Transverse colon (tissue), 4 donors: ENCODE measurements at regions not wholly inside any gene's neighbourhood (a gene's known extent, or its start where the extent isn't known, plus 50 kb on each side); places are given as distances from the start of the nearest gene placed in this dataset.
A peak's percentile ranks its signal among the peaks of the same experiment; 100 is the strongest.

ENCODE experiments used
- DNase-seq: peaks from one replicate; pipeline ENCODE4 v3.0.0-alpha.2; 2019
- H3K27ac ChIP-seq, 4 donors: fragments of 200-600 bp; sonication (generic); 2 replicates each; pipeline ENCODE4 v1.5.1; 2016 to 2018; ENCODE audit warnings: inconsistent platforms in 4 of 4
- H3K27me3 ChIP-seq: fragments of 200-600 bp; sonication (generic); 2 replicates; pipeline ENCODE4 v1.5.1; 2017; ENCODE audit warnings: inconsistent platforms
- H3K36me3 ChIP-seq, 4 donors: fragments of 200-600 bp; sonication (generic); 2 replicates each; pipeline ENCODE4 v1.5.1; 2017 to 2019; ENCODE audit warnings: inconsistent platforms in 4 of 4
- H3K4me1 ChIP-seq, 4 donors: fragments of 200-600 bp; sonication (generic); 2 replicates each; pipeline ENCODE4 v1.5.1; 2017 to 2020; ENCODE audit warnings: inconsistent platforms in 4 of 4
- H3K4me3 ChIP-seq, 4 donors: fragments of 200-600 bp; sonication (generic); 1 replicate in 1 of 4; 2 replicates in 3 of 4; pipeline versions ENCODE4 v1.5.1 to v1.6.1; 2017 to 2019; ENCODE audit warnings: inconsistent platforms in 4 of 4
- H3K9me3 ChIP-seq, 2 donors: fragments of 200-600 bp; sonication (generic); 2 replicates each; pipeline ENCODE4 v1.5.1; 2017 to 2019; ENCODE audit warnings: inconsistent platforms in 2 of 2
- EP300 ChIP-seq: sonication (generic); formaldehyde crosslinking; IDR thresholded peaks from one replicate; pipeline ENCODE4 v1.6.1; 2017; ENCODE audit warnings: antibody characterized with exemption, low read depth
- POLR2A ChIP-seq: fragments of 450-650 bp; IDR thresholded peaks from one replicate; pipeline ENCODE4 v1.6.1; 2016; ENCODE audit warnings: antibody characterized with exemption, mild to moderate bottlenecking, moderate library complexity
- POLR2AphosphoS5 ChIP-seq, 3 donors: sonication (generic); formaldehyde crosslinking; IDR thresholded peaks; one replicate each; pipeline ENCODE4 v1.6.1; 2016; ENCODE audit warnings: antibody characterized with exemption in 3 of 3
- WGBS, 2 donors: methylation state at CpG; one replicate each; pipeline ENCODE4 v1.1.5; 2018; ENCODE audit warnings: low coverage in 1 of 2; 5-methylcytosine and 5-hydroxymethylcytosine counted together
- in situ Hi-C, 4 donors: fragments of 200-750 bp; cut with MboI; loops; one replicate each; pipeline versions ENCODE4 v1.15.0 to v1.15.1; 2017; ENCODE audit warnings: low sequenced_read_pairs in 3 of 4, low pct_ligation_motif_present in 1 of 4, low pct_unique_long_range_greater_than_20kb in 1 of 4
- intact Hi-C: fragments of 100-400 bp; cut with DNase I; formaldehyde crosslinking; loops from one replicate; pipeline ENCODE4 v1.15.1; 2023; ENCODE audit warnings: low total_unique reads
- TF ChIP-seq, protein P1 (sequence below), 5 experiments: fragments of 200-600 bp in 3 of 5; fragments of 450-650 bp in 2 of 5; sonication (generic) in 3 of 5; IDR thresholded peaks; 1 replicate in 2 of 5; 2 replicates in 3 of 5; pipeline ENCODE4 v1.5.1; 2016 to 2017; ENCODE audit warnings: antibody characterized with exemption in 5 of 5, inconsistent platforms in 3 of 5, mild to moderate bottlenecking in 2 of 5, moderate library complexity in 1 of 5

DNA sequence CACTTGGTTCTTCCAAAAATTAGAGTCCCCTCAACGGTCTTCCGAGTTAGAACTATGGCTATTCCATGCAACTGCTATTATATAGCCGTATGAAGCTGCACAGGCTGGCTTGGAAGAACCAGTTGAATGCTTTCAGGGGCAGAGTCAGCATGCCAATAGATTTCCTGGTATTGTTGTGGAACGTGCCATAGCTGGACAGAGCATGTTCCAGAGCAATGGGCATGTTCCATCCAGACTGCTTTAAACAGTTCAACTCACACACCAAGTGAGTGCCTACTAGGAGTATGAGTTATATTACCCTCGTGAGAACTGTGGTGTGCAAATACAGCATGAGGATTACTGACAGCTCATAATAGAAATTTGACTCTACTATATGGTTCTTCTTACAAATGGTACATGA lies 682.0 kb downstream of the SATB2 start:
- Histone ChIP-seq H3K27ac (peak overlapping the region; percentile 76 to 83 (median 78)), H3K27me3 (no peaks in the 10 kb centered on the region), H3K4me3 (no peak overlapping the region), H3K9me3 (no peaks in the 10 kb centered on the region), H3K36me3 (no peaks in the 10 kb centered on the region), H3K4me1 (peaks cover 0 to 23% (median 16%) of the 10 kb centered on the region in 4 donors)
- in situ Hi-C loops (loop anchor here in 1 of 4 donors (10.0 kb wide), 1 partner anchor 461 kb away; no protein-coding TSS in a partner anchor), intact Hi-C loops (no loop called here)
- peak; percentile 44 for DNase-seq
- 67% methylated on average over 5 of the region's 5 CpGs; no CpG with 5 or more reads in 1 of the 2 donors for WGBS, 2 donors
- TF ChIP-seq POLR2A (peak; percentile 24), POLR2AphosphoS5 (IDR thresholded peaks at IDR 0.05) (peak in 2 of 3 donors; percentile 61 to 65), EP300 (no peak)
- TF ChIP-seq, protein P1, sequence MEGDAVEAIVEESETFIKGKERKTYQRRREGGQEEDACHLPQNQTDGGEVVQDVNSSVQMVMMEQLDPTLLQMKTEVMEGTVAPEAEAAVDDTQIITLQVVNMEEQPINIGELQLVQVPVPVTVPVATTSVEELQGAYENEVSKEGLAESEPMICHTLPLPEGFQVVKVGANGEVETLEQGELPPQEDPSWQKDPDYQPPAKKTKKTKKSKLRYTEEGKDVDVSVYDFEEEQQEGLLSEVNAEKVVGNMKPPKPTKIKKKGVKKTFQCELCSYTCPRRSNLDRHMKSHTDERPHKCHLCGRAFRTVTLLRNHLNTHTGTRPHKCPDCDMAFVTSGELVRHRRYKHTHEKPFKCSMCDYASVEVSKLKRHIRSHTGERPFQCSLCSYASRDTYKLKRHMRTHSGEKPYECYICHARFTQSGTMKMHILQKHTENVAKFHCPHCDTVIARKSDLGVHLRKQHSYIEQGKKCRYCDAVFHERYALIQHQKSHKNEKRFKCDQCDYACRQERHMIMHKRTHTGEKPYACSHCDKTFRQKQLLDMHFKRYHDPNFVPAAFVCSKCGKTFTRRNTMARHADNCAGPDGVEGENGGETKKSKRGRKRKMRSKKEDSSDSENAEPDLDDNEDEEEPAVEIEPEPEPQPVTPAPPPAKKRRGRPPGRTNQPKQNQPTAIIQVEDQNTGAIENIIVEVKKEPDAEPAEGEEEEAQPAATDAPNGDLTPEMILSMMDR (IDR thresholded peaks at IDR 0.05) = no peak

DNA sequence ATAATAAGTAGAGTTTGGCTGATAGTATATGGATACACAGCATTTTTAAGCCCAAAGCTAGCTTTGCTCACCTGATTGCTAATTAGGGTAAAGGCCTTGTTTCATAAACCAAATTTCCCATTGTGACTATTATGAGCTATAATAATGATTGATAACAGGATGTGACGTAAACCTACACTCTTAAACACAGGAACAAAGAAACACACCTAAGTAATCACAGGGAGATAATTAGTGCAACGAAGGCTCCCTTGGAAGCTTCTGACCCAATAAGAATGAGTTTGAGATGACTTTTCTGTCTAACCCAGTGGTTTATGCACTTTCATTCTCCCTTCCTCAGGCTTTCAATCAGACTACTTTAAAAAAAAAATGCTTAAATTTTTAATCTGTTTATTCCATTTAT lies 683.2 kb downstream of the SATB2 start:
- Histone ChIP-seq H3K36me3 (no peaks in the 10 kb centered on the region), H3K27me3 (no peaks in the 10 kb centered on the region), H3K4me3 (no peak overlapping the region), H3K27ac (peak overlapping the region; percentile 76 to 83 (median 78)), H3K9me3 (no peaks in the 10 kb centered on the region), H3K4me1 (peaks cover 0 to 23% (median 16%) of the 10 kb centered on the region in 4 donors)
- DNase-seq = no peak
- TF ChIP-seq EP300 (no peak), POLR2AphosphoS5 (IDR thresholded peaks at IDR 0.05) (no peak)
- TF ChIP-seq, protein P1 (IDR thresholded peaks at IDR 0.05) = no peak
- in situ Hi-C loops = loop anchor here in 1 of 4 donors (10.0 kb wide), 1 partner anchor 460 kb away; no protein-coding TSS in a partner anchor
- intact Hi-C loops = no loop called here
- 35 to 37% methylated on average over 2 of the region's 2 CpGs for WGBS, 2 donors

DNA sequence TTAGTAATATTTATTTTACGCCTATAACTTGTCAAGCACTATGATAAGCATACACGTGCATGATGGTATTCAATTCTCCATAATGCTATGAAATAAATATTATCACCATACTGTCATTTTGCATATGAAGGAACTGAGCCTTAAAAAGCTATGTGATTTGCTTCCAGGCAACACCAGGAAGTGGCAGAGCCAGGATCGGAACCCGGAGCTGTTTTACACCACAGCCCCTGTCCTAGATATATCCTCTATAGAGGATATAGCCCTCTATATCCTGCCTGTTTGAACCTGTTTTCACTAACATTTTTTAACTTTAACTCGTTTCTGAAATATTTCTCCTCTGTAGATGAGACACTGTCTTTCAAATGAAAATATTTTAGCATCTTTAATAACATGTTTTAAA lies 690.0 kb downstream of the SATB2 start:
- in situ Hi-C loops = loop anchor here in 1 of 4 donors (10.0 kb wide), 1 partner anchor 707 kb away; no protein-coding TSS in a partner anchor
- DNase-seq = peak; percentile 45
- 59 to 60% methylated on average over 5 of the region's 5 CpGs for WGBS, 2 donors

DNA sequence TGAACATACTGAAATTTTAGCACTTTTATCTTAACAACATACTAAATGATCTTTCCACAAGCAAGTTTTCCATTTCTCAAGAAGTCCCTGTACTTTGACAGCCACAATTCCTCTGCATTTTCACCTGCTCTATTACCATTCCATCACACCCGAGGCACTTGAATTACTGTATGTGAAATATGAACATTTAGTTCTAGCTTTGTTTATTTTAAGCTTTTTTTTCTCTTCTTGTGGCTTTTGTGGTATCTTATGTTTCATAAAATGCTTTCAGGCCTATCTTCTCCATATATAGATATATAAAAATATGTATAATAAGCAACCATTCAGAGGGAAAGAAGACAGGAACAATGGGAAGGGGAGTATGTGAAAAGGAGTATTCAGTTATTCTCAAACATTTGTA lies 693.9 kb downstream of the SATB2 start:
- intact Hi-C loops = no loop called here
- in situ Hi-C loops = loop anchor here in 1 of 4 donors (10.0 kb wide), 1 partner anchor 711 kb away; no protein-coding TSS in a partner anchor
- Histone ChIP-seq H3K27me3 (no peaks in the 10 kb centered on the region), H3K4me1 (peaks cover 0 to 32% (median 11%) of the 10 kb centered on the region in 4 donors), H3K36me3 (no peaks in the 10 kb centered on the region), H3K9me3 (no peaks in the 10 kb centered on the region), H3K4me3 (no peak overlapping the region), H3K27ac (no peak overlapping the region)
- TF ChIP-seq POLR2A (no peak), POLR2AphosphoS5 (IDR thresholded peaks at IDR 0.05) (no peak)
- WGBS, 2 donors = 30 to 31% methylated on average over 1 of the region's 1 CpG
- DNase-seq = no peak

More for the DNA sequence above, 690.0 kb downstream of the SATB2 start:
- Histone ChIP-seq H3K9me3 (no peaks in the 10 kb centered on the region), H3K27ac (peak overlapping the region; percentile 76 to 83 (median 78)), H3K27me3 (no peaks in the 10 kb centered on the region), H3K4me3 (no peak overlapping the region), H3K4me1 (peaks cover 0 to 32% (median 11%) of the 10 kb centered on the region in 4 donors), H3K36me3 (no peaks in the 10 kb centered on the region)
- intact Hi-C loops = no loop called here
- TF ChIP-seq, protein P1 (IDR thresholded peaks at IDR 0.05) = no peak
- TF ChIP-seq EP300 = no peak
- no peak for TF ChIP-seq POLR2AphosphoS5 (IDR thresholded peaks at IDR 0.05)
- no peak for TF ChIP-seq POLR2A

DNA sequence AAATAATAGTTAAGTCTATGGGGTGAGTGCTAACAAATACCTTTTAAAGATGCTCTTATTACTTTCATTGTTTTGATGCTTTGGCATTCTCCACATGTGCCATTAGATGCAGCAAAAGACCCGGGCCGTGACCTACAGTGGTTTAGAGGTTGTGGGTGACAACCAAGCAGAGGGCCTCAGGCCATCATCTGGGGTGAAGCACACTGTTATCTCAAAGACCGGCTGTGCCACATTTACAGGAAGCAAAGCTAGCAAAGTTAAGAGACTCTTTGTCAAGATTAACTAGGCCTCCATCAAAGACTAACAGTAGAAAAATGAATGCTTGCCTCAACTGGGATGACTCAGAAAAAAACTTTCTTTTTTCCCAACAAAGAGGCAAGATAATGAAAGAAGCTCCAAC lies 695.3 kb downstream of the SATB2 start:
- TF ChIP-seq EP300 = no peak
- no peak for TF ChIP-seq POLR2AphosphoS5 (IDR thresholded peaks at IDR 0.05)
- no peak for TF ChIP-seq POLR2A
- TF ChIP-seq, protein P1 (IDR thresholded peaks at IDR 0.05) = no peak
- no peak overlapping the region for H3K4me3 ChIP-seq
- whole genome bisulfite sequencing, 2 donors = 68 to 78% methylated on average over 3 of the region's 3 CpGs
- peaks cover 0 to 32% (median 11%) of the 10 kb centered on the region in 4 donors for H3K4me1 ChIP-seq
- in situ Hi-C loops = loop anchor here in 1 of 4 donors (10.0 kb wide), 1 partner anchor 712 kb away; no protein-coding TSS in a partner anchor
- DNase-seq = no peak
- no peaks in the 10 kb centered on the region for H3K36me3 ChIP-seq
- no peaks in the 10 kb centered on the region for H3K27me3 ChIP-seq
- intact Hi-C loops = no loop called here
- no peak overlapping the region for H3K27ac ChIP-seq
- H3K9me3 ChIP-seq = no peaks in the 10 kb centered on the region
